IPS DF 19.7 (cell line): ENCODE measurements at regions not wholly inside any gene's neighbourhood (a gene's known extent, or its start where the extent isn't known, plus 50 kb on each side); places are given as distances from the start of the nearest gene placed in this dataset.
A peak's percentile ranks its signal among the peaks of the same experiment; 100 is the strongest.

Experiments
- DNase-seq: peaks from one replicate; pipeline ENCODE4 v3.0.0-alpha.2; 2013; ENCODE audit warnings: low read depth, low spot score

GRCh38 chr6:7664003-7664402 lies 61.9 kb upstream of the BMP6 start:
- DNase-seq, result no peak

- DNase-seq, result no peak
Observed at GRCh38 chr6:7668936-7669335, 57.0 kb upstream of the BMP6 start.

- no peak for DNase-seq
Observed at GRCh38 chr6:7669742-7670141, 56.2 kb upstream of the BMP6 start.

GRCh38 chr6:7671076-7671475 lies 54.8 kb upstream of the BMP6 start:
- DNase-seq, result no peak

GRCh38 chr6:7671581-7671980 lies 54.3 kb upstream of the BMP6 start:
- no peak for DNase-seq

GRCh38 chr6:7672066-7673062 lies 53.5 kb upstream of the BMP6 start:
- no peak for DNase-seq

GRCh38 chr6:7673063-7673536 lies 52.8 kb upstream of the BMP6 start:
- DNase-seq, result peak; percentile 30

GRCh38 chr6:7674291-7674690 lies 51.6 kb upstream of the BMP6 start:
- no peak for DNase-seq

GRCh38 chr6:7675353-7675945 lies 50.5 kb upstream of the BMP6 start:
- DNase-seq, result no peak
